ENCODE measurements at regions not wholly inside any gene's neighbourhood (a gene's known extent, or its start where the extent isn't known, plus 50 kb on each side); places are given as distances from the start of the nearest gene placed in this dataset.

DNA sequence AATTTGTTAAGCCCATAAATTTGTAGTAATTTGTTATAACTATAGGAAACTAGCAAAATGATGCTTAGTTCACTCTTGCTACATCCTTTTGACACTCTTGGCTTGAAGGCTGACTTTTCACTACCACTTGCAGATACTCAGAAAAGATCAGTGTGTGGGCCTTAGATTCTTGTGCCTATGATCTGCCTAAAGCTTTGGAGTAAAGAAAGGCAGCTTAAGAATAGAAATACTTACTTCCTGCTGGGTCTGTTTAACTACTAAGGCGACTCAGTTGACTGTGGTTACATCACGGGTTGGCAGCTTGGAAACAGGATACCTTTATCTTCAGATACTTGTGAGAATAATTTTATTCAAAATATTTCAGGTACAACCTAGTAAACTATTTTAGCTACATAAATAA, 201.4 kb upstream of the FMR1 start:
- no peak for DNase-seq

DNA sequence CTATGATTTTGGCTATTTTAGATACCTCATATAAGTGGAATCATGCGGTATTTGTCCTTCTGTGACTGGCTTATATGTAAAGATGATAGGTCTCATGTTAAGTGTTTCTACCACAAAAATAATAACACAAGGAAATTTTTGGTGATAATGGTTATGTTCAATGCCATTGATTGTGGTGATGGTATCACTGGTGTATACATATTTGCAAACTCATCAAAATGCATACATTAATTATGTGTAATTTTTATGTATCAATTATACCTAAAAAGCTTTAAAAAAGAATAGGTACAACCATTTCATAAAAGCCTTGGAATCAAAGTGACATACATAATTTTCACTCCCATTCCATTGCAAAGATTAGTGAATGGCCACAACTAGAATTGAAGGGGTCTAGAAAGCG, 178.3 kb upstream of the FMR1 start:
- no peak for DNase-seq

DNA sequence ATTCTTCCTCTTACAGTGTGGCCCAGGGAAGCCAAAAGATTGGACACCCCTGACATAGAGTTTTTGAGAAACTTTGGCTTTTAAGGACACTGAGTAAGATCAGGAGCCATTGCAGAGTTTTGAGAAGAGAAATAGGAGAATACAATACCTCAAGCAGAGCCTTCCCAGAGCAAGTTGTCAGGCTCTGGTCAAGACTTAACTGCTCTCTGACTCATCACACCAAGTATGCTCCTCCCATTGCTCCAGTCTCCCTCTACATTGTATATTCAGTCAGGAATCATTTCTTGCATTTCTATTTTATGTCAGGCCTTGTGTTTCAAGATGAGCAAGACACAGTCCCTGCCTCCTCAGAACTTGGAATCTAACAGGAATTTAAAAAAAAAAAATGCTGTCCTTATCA, 176.4 kb upstream of the FMR1 start:
- DNase-seq, result no peak

DNA sequence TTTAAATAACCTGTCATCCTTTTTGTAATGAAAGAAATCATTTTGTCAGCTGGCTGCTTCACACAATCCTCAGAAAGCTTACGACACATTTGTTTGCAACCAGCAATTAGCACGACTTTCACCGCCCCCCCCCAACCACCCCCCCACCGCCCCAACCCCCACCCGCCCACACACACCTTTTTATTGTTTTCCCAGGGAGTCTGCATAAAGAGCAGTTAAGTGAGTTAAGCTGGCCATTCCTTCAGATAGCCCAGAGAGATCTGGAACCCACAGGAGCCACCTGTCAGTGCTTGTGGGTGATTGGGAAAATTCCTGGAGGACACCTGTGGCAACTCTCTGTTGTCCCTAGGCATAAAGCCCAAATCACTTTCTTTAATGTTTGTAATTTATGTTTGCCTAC, 175.7 kb upstream of the FMR1 start:
- DNase-seq, result no peak

DNA sequence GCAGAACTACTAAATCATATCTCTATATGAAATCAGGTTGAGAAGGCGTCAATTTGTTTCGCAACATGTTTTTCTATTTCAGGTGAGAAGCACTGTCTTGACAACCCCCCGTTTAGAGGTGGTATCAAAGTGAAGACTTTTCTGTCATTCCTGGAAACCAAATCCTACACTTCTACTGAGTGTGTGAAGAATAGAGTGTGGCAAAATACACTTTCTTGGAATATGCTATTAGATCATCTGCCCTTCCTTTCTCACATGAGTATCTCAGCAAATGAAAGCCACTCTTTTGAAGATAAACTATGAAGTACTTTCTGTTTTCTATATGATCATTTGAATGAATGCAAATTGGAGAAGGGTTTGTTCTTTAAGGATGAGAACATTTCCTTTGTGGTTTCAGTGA, 174.0 kb upstream of the FMR1 start:
- no peak for DNase-seq

DNA sequence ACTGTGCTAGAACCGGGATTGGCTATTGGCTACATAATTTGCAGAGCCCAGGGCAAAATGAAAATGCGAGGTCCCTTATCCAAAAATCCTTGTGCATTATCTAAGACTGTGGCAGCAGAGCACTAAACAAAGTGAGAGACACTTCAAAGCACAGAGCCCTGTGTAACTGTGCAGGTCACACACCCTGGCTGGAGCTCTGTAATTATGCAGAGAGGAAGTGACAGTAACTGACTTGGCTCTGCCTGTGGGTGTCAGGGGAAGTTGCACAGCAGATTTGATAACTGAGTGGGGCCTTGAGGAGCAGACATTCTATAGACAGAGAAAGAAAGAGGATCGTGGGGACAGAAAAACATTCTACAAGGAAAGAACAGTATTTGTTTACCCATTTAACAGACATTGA, 173.5 kb upstream of the FMR1 start:
- no peak for DNase-seq

DNA sequence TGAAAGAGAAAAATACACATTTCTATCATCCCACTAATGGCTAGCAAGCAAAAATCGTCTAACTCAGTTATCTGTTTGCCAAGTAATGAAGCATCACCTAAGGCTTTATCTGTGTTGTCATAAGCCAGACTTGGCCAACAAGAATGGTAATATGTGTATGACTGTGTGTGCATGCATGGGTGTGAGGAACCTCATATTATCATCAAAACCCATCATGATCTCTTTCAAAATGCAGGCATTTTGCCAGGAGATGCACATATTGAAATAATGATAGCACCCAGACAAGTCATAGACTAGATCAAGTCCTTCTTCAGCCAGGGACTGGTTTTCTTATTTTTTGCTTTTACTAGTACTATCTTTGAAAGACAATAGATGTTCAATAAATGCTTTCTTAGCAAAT, 172.5 kb upstream of the FMR1 start:
- no peak for DNase-seq

DNA sequence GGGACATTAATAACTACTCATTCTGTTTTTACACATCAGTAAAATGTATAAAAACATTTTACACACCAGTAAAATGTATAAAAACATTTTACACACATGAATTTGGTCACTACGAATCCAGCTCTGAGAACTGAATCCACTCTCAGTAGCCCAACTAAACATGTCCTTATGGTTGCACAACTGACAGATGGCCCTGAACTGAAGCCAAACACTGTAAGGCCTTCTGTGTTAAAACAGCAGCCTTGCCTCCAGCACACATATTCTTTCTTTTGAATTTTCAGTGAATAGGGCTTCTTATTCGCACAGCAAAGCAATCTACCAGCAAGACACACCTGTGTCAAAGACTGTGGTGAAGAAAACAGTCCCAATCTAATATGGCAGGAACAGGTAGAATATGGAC, 169.9 kb upstream of the FMR1 start:
- no peak for DNase-seq

DNA sequence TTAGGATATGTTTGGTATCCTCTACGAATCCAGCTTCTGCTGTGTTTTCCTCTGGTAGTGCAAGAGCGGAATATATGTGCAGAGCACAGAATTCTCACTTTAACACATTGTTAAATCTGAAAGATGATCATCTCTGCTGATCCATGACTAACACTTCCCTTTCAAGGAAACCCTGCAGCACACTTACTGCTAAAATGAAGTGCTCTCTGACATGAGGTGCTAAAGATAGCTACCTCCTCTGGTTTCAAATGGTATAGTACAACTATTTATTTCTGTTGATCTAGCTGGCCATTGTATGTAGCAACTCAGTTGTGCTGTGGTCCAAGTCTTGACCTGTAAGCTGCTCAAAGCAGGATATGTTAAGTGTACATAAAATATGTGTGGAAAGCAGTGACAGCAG, 162.4 kb upstream of the FMR1 start:
- DNase-seq, result no peak

DNA sequence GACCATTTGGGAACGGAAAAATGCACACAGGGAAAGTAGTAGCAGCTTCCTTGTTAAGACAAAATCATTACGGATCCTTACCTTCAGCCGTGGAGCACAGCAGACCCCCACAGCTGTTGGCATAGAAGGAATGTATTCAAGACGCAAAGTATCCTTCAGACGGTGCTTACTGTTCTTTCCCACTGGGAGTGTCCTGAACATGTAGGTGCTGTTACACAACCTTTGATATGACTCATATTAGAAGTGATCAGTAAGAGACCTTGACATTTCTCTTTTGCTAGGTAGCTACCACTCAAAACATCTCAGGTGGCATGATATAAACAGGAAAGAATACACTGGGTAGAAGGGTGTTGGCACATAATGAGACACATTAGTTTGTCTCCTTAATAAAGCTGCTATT, 154.0 kb upstream of the FMR1 start:
- no peak for DNase-seq

DNA sequence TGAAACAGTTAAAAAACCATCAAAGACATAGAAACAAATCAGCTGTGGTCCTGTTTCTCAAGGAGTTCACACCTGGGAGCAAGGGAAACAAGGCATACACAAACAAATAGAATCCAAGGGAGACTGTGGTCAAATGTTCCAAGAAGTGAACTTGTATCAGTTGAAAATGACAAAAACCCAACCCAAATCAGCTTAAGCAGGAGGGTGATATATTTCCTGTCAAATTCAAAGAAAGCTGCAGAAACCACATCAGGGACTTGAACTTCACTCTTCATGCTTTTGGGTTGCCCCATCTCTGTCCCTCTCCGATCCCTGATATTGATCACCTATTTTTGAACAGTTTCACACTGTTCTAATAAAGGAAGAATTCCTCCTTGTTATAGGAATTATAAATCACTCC, 148.6 kb upstream of the FMR1 start:
- DNase-seq, result no peak

DNA sequence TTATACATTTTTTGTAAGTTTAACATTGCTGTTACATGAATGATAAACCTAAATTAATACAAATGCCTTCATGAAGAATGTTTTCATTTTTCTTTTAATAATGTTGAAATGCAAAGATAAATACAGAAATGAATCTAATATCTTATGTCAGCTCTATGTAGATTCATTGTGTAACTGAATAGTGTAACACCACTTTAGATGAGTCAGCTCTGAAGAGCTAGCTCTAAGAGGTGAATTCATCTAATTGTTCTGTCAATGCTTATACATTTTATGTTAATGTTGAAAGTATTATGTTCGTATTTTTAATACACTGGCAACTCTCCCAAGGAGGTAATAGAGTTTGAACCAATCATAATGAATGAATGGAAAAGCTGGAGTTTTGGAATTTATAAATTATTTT, 146.9 kb upstream of the FMR1 start:
- no peak for DNase-seq

DNA sequence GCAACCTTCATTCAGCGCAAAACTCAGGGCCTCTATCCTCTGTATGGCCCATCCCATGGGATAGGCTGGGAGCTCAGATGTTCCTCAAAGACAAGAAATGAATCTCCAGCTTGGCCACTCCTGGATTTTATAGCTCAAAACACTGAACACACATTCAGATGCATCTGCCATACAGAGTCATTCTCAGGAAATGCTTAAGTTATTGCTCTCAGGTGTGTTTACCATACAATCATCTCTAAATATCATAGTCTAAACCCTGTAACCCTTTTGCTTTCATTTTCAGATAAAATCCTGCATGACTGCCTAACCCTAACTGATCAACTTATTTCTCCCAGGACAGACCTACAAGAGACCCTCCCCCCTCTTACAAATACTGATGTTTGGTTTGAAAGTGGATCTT, 140.9 kb upstream of the FMR1 start:
- DNase-seq, result no peak

DNA sequence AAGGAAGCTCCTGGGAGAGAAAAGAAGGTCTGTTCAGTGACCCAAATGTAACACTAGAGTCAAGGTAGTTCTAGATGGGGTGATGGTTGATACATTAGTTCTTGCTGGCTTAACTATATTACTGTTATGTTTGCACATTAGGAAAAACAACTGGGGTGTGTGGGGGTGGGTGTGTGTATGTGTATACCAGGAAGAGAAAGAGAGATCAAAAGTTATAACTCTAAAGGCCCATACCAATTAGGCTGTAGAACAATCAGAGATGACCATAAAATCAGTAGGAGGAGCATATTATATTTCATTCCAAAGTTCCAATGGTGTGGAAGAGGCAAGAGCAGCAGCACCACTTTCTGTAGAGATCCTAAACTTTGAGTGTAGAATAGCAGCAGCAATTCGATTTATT, 134.7 kb upstream of the FMR1 start:
- DNase-seq, result no peak

DNA sequence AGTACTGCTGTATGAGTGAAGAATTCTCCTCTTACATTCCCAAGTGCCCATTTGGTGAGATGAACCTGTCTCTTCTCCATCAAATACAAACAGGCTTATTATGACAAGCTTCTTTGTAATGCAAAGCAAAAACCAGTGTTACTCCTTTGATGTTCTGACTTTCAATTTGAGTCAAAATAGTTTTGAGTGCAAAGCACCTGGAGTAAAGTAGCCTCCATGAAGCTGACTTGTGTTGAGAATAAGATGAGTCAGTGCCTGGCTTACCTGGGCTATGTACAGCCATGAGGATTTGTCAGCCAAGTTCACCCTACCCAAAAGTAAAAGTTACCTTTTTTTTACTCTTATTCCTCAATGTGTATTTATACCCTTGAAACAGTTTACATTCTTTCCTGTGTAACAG, 132.5 kb upstream of the FMR1 start:
- no peak for DNase-seq

DNA sequence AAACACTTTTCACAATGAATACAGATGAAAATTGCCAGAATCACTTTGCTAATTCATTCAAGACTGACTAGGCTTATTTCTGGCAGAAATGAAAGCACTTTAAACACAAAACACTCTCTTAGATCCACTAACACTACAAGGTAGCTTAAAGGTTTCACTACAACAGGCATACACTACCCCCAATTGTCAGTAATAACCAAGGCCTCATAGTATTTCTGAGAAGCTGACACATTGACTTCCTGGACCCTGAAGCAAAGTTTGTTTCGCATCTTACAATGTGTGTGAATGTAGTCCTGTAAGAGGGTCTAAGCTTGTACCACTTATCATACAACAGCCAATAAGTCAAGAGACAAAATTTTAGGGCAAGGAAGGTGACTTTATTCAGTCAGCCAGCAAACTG, 129.9 kb upstream of the FMR1 start:
- DNase-seq, result no peak

DNA sequence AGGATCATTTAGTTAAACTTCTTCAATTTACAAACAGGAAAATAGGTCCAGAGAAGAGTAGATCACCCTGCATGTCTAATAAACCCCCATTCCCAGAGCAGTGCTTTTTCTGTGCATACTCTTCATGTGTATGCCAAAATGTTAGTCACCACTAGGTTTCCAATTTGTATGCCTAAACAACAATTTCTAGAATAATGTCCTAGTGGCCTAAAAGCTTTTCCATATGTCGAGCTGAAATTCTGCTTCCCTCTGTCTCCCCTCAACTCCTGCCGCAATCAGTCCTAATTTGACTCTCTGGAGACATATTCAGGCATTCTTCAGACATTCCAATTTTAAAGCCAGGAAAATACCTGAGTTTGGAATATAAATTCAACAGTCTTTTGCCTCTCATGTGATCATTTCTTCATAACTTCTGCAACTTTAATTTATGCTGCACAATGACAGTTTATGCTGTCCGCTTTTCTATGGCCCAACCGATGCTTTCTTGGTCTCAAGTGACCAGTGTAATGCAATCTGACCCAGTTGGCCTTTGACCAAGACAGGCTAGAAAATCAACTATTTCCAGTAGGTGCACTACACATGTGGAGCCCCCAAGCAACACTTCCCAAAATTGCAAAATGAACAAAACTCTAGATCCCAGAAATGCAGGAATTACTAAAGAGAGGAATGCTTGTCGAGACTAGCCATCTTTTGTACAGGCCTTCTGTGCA, 122.9 kb upstream of the FMR1 start:
- no peak for DNase-seq

DNA sequence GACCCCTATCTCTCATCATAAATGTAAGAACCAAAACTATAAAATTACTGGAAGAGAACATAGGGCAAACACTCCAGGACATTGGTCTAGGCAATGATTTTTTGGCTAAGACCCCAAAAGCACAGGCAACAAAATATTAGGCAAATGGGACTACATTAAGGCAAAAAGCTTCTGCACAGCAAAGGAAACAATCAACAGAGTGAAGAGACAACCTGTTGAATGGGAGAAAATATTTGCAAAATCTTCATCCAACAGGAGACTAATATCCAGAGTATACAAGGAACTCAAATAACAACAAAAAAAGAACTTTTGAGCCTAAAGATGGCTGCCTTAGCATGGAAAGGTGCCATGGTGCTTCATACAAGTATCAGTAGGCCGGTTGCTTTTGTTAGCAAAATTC, 111.1 kb upstream of the FMR1 start:
- no peak for DNase-seq

DNA sequence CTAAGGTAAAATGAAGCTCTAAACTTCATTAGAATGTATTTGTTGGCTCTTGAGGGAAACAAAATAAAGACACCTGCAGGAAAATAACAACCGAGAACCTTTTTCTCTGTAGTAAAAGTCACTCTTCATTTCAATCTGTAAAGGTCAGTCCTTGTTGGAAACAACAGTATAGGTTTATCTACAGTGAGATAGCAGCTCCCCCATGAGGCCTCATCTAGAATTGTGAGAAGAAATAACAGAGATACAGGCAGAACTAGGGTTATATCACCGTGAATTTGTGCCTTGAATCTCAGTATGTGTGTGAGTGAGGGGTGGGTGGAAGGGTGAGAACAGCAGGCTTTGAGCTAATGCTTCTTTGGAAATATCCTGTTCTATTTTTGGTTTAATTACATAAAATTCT, 107.8 kb upstream of the FMR1 start:
- DNase-seq, result no peak

DNA sequence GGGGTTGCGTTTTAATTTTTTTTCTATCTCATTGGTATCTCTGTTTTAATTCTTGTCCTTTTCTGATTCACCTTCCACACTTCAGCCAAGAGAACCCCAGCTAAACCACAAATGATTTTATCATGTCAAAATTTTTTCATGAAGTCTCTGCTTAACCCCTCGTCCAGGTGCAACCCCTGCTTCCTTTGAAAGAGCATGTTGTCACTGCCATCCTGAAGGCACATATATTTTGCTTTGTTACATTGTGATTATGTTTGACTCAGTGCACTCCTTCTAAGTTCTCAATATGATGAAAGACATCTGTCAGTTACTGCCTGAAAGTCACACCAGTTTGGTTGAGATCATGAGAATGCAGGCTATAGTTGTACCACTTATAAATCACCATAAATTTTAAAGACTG, 99.9 kb upstream of the FMR1 start:
- DNase-seq, result no peak

DNA sequence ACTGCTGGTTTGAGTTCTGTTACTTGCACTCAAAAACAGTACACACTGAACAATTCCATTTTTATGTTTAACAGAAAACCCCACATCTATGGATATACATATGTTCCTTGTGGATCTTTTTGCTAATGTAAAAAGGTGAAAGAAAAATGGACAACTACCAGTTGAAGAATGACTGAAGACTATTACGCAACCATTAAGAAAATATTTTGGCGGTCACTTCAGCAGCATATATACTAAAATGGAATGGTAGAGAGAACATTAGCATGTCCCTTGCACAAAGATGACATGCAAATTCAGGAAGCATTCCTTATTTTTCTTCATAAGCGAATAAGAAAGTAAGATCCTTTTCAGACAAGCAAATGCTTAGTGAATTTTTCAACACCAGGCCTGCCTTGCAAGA, 84.6 kb upstream of the FMR1 start:
- DNase-seq, result no peak

DNA sequence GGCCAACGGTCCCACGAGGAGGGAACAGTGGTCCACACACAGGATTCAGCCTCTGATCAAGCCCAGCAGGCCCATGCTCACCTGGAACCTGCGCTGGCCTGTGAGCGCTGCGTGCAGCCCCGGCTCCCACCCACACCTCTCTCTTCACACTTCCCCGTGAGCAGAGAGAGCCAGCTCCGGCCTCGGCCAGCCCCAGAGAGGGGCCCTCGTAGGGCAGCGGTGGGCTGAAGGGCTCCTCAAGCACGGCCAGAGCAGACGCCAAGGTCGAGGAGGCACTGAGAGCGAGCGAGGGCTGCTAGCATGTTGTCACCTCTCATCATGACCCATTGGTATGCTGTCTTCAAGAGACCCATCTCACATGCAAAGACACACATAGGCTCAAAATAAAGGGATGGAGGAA, 83.0 kb upstream of the FMR1 start:
- DNase-seq, result no peak

DNA sequence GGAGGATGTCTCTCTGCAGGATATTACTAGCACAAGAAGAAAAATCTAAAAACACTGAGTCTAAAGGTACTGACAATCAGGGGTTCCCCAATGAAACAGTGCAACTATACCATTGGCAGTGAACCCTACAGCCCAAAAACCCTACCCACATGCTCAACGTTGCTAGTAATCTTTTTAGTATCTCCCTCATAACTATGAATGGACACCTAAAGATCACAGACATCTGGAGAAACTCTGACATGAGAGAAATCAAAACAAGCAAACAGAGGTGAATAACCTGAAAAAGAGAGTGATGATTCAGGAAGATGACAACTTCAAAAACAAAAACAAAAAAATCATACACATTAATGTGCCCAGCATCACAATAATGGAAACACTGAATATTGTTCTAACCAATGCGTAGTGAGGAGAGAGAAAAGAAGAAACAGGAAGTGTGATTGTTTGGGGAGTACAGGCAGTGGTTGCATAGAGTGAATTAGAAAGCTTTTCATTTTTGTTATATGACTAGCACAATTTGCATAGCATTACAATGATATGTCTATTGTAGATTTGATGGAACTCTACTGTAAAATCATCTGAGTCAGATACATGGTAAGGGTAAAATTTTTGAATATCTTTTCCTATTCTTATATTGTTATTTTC, 78.9 kb upstream of the FMR1 start:
- DNase-seq, result no peak

DNA sequence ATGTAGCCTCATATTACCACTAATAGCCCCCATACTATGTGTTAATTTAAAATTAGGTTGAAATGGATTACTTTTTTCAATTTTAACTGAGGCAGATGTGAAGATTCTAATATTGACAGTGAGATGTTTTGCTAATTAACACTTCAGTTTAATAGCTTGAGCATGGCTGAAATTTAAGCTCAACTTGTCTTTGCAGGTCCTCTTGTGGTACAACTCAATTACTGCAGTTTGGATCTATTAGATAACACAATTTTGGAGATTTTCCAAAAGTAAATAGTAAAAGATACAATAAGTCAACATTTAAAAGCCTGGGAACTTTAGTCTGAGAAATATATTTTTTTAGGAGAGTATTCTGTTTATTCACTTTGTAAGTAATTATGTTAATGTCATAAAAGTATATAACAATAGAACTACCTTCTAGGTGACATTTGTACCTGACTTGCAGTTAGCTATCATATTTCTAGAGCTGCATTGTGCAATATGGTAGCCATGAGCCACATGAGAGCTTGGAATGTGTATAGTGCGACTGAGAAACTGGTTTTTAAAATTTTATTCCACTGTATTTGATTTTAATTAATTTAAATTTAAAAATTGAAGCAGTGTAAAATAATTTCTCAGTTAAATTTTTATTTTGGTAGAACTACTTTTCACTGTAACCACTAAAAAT, 73.1 kb upstream of the FMR1 start:
- DNase-seq, result no peak

DNA sequence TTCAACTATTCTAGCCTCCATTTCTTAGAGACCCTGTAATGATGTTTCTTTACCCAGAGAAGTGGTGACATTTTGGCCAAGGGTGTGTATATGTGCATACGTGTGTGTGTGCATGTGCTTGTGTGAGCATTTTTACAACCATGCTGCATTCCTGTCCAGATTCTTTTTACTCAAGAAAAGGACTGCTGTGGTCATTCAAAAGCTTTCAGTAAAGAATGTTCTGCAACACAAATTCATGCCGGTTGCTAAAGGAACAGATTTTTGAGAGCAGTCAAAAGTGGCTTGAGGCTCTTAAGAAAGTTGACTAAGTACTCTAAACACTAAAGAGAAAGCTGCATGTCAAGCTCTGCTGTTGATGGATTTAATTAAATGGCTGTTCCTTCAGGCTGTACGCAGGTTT, 65.0 kb upstream of the FMR1 start:
- no peak for DNase-seq
